ENCODE measurements at regions not wholly inside any gene's neighbourhood (a gene's known extent, or its start where the extent isn't known, plus 50 kb on each side); places are given as distances from the start of the nearest gene placed in this dataset.

GRCh38 chr3:117748131-117748530 is 1038.6 kb downstream of the TUSC7 start:
- Mint-ChIP-seq H3K27ac (no peak overlapping the region), H3K4me1 (ENCODE audit: low read depth in 2 of 2) (no peaks in the 10 kb centered on the region), H3K27me3 (no peaks in the 10 kb centered on the region), H3K36me3 (no peaks in the 10 kb centered on the region), H3K9me3 (peaks cover 23% of the 10 kb centered on the region), H3K4me3 (no peak overlapping the region)
- DNase-seq (ENCODE audit: low spot score), result no peak
- ATAC-seq, result no peak

- H3K27ac Mint-ChIP-seq, result no peak overlapping the region
- peaks cover 19% of the 10 kb centered on the region for H3K9me3 Mint-ChIP-seq
- H3K27me3 Mint-ChIP-seq, result no peaks in the 10 kb centered on the region
These were observed 1041.2 kb downstream of the TUSC7 start for GRCh38 chr3:117750674-117751269.

GRCh38 chr3:117751651-117752050 is 1042.1 kb downstream of the TUSC7 start:
- Mint-ChIP-seq H3K27ac (no peak overlapping the region), H3K27me3 (no peaks in the 10 kb centered on the region), H3K4me3 (no peak overlapping the region), H3K9me3 (peaks cover 15% of the 10 kb centered on the region), H3K36me3 (no peaks in the 10 kb centered on the region), H3K4me1 (ENCODE audit: low read depth in 2 of 2) (no peaks in the 10 kb centered on the region)
- DNase-seq (ENCODE audit: low spot score), result no peak
- ATAC-seq, result no peak

More at GRCh38 chr3:117750674-117751269, 1041.2 kb downstream of the TUSC7 start:
- Mint-ChIP-seq H3K4me3 (no peak overlapping the region), H3K36me3 (no peaks in the 10 kb centered on the region), H3K4me1 (ENCODE audit: low read depth in 2 of 2) (no peaks in the 10 kb centered on the region)
- DNase-seq (ENCODE audit: low spot score) (no peak), ATAC-seq (no peak)

- H3K27me3 Mint-ChIP-seq, result no peaks in the 10 kb centered on the region
- ATAC-seq (no peak), DNase-seq (ENCODE audit: low spot score) (no peak)
- no peaks in the 10 kb centered on the region for H3K36me3 Mint-ChIP-seq
- H3K4me1 Mint-ChIP-seq (ENCODE audit: low read depth in 2 of 2), result no peaks in the 10 kb centered on the region
- H3K9me3 Mint-ChIP-seq, result peaks cover 12% of the 10 kb centered on the region
- H3K4me3 Mint-ChIP-seq, result no peak overlapping the region
- H3K27ac Mint-ChIP-seq, result no peak overlapping the region
These were observed 1043.6 kb downstream of the TUSC7 start for GRCh38 chr3:117752984-117753717.

- no peaks in the 10 kb centered on the region for H3K27me3 Mint-ChIP-seq
- no peaks in the 10 kb centered on the region for H3K36me3 Mint-ChIP-seq
- H3K9me3 Mint-ChIP-seq, result peaks cover 12% of the 10 kb centered on the region
- no peak for DNase-seq (ENCODE audit: low spot score)
- ATAC-seq, result no peak
- no peaks in the 10 kb centered on the region for H3K4me1 Mint-ChIP-seq (ENCODE audit: low read depth in 2 of 2)
- H3K27ac Mint-ChIP-seq, result no peak overlapping the region
- no peak overlapping the region for H3K4me3 Mint-ChIP-seq
These were observed 1044.5 kb downstream of the TUSC7 start for GRCh38 chr3:117754058-117754457.

- Mint-ChIP-seq H3K4me1 (ENCODE audit: low read depth in 2 of 2) (no peaks in the 10 kb centered on the region), H3K4me3 (no peak overlapping the region), H3K36me3 (no peaks in the 10 kb centered on the region), H3K27me3 (no peaks in the 10 kb centered on the region), H3K9me3 (peaks cover 8% of the 10 kb centered on the region), H3K27ac (no peak overlapping the region)
- DNase-seq (ENCODE audit: low spot score) (no peak), ATAC-seq (no peak)
These were observed 1045.3 kb downstream of the TUSC7 start for GRCh38 chr3:117754841-117755240.

- no peaks in the 10 kb centered on the region for H3K27me3 Mint-ChIP-seq
- DNase-seq (ENCODE audit: low spot score), result no peak
- no peaks in the 10 kb centered on the region for H3K4me1 Mint-ChIP-seq (ENCODE audit: low read depth in 2 of 2)
- ATAC-seq, result no peak
- H3K4me3 Mint-ChIP-seq, result no peak overlapping the region
- no peak overlapping the region for H3K27ac Mint-ChIP-seq
- H3K9me3 Mint-ChIP-seq, result peaks cover 14% of the 10 kb centered on the region
- no peaks in the 10 kb centered on the region for H3K36me3 Mint-ChIP-seq
These were observed 1047.0 kb downstream of the TUSC7 start for GRCh38 chr3:117756563-117756962.

GRCh38 chr3:117761703-117762620 is 1052.4 kb downstream of the TUSC7 start:
- H3K27me3 Mint-ChIP-seq, result no peaks in the 10 kb centered on the region
- no peak overlapping the region for H3K4me3 Mint-ChIP-seq
- ATAC-seq (no peak), DNase-seq (ENCODE audit: low spot score) (no peak)
- H3K9me3 Mint-ChIP-seq, result peaks cover 9% of the 10 kb centered on the region
- H3K36me3 Mint-ChIP-seq, result no peaks in the 10 kb centered on the region
- no peak overlapping the region for H3K27ac Mint-ChIP-seq
- H3K4me1 Mint-ChIP-seq (ENCODE audit: low read depth in 2 of 2), result no peaks in the 10 kb centered on the region

GRCh38 chr3:117762621-117763037 is 1053.0 kb downstream of the TUSC7 start:
- peaks cover 9% of the 10 kb centered on the region for H3K9me3 Mint-ChIP-seq
- DNase-seq (ENCODE audit: low spot score), result no peak
- ATAC-seq, result no peak
- H3K4me1 Mint-ChIP-seq (ENCODE audit: low read depth in 2 of 2), result no peaks in the 10 kb centered on the region
- no peak overlapping the region for H3K4me3 Mint-ChIP-seq
- H3K27ac Mint-ChIP-seq, result no peak overlapping the region
- H3K36me3 Mint-ChIP-seq, result no peaks in the 10 kb centered on the region
- H3K27me3 Mint-ChIP-seq, result no peaks in the 10 kb centered on the region

- Mint-ChIP-seq H3K27ac (no peak overlapping the region), H3K27me3 (no peaks in the 10 kb centered on the region), H3K4me1 (ENCODE audit: low read depth in 2 of 2) (no peaks in the 10 kb centered on the region), H3K36me3 (no peaks in the 10 kb centered on the region), H3K9me3 (peaks cover 9% of the 10 kb centered on the region), H3K4me3 (no peak overlapping the region)
- ATAC-seq (no peak), DNase-seq (ENCODE audit: low spot score) (no peak)
These were observed 1054.0 kb downstream of the TUSC7 start for GRCh38 chr3:117763561-117763960.

GRCh38 chr3:117768581-117768980 is 1059.0 kb downstream of the TUSC7 start:
- ATAC-seq, result no peak
- no peaks in the 10 kb centered on the region for H3K9me3 Mint-ChIP-seq
- H3K36me3 Mint-ChIP-seq, result no peaks in the 10 kb centered on the region
- H3K4me3 Mint-ChIP-seq, result no peak overlapping the region
- H3K27me3 Mint-ChIP-seq, result no peaks in the 10 kb centered on the region
- no peaks in the 10 kb centered on the region for H3K4me1 Mint-ChIP-seq (ENCODE audit: low read depth in 2 of 2)
- no peak for DNase-seq (ENCODE audit: low spot score)
- H3K27ac Mint-ChIP-seq, result no peak overlapping the region

GRCh38 chr3:117774130-117774529 is 1064.6 kb downstream of the TUSC7 start:
- H3K27ac Mint-ChIP-seq, result no peak overlapping the region
- ATAC-seq, result no peak
- H3K9me3 Mint-ChIP-seq, result no peaks in the 10 kb centered on the region

GRCh38 chr3:117786349-117786748 is 1076.8 kb downstream of the TUSC7 start:
- ATAC-seq, result no peak
- Mint-ChIP-seq H3K4me3 (no peak overlapping the region), H3K4me1 (ENCODE audit: low read depth in 2 of 2) (no peaks in the 10 kb centered on the region), H3K9me3 (peaks cover 12% of the 10 kb centered on the region), H3K27me3 (no peaks in the 10 kb centered on the region), H3K27ac (no peak overlapping the region), H3K36me3 (no peaks in the 10 kb centered on the region)
- DNase-seq (ENCODE audit: low spot score), result no peak

More at GRCh38 chr3:117774130-117774529, 1064.6 kb downstream of the TUSC7 start:
- no peak for DNase-seq (ENCODE audit: low spot score)
- H3K4me1 Mint-ChIP-seq (ENCODE audit: low read depth in 2 of 2), result no peaks in the 10 kb centered on the region
- no peaks in the 10 kb centered on the region for H3K27me3 Mint-ChIP-seq
- peaks cover 6% of the 10 kb centered on the region for H3K36me3 Mint-ChIP-seq
- no peak overlapping the region for H3K4me3 Mint-ChIP-seq

GRCh38 chr3:117788061-117788460 is 1078.5 kb downstream of the TUSC7 start:
- H3K27ac Mint-ChIP-seq, result no peak overlapping the region
- peaks cover 12% of the 10 kb centered on the region for H3K9me3 Mint-ChIP-seq
- H3K4me3 Mint-ChIP-seq, result no peak overlapping the region

More at GRCh38 chr3:117788061-117788460, 1078.5 kb downstream of the TUSC7 start:
- Mint-ChIP-seq H3K27me3 (no peaks in the 10 kb centered on the region), H3K36me3 (no peaks in the 10 kb centered on the region), H3K4me1 (ENCODE audit: low read depth in 2 of 2) (no peaks in the 10 kb centered on the region)
- DNase-seq (ENCODE audit: low spot score) (no peak), ATAC-seq (no peak)
